ENCODE measurements at regions not wholly inside any gene's neighbourhood (a gene's known extent, or its start where the extent isn't known, plus 50 kb on each side); places are given as distances from the start of the nearest gene placed in this dataset.

GRCh38 chr20:4069751-4070150, 54.4 kb upstream of the RNF24 start:
- DNase-seq, result no peak

- no peak for DNase-seq
Observed at GRCh38 chr20:4068708-4069107, 53.4 kb upstream of the RNF24 start.

GRCh38 chr20:4067600-4068261, 52.4 kb upstream of the RNF24 start:
- no peak for DNase-seq

- DNase-seq, result no peak
Observed at GRCh38 chr20:4066551-4066950, 51.2 kb upstream of the RNF24 start.

GRCh38 chr20:4065391-4065844, 50.1 kb upstream of the RNF24 start:
- no peak for DNase-seq

Measured in SHP77 treated with DMSO at 0.1 percent for 48 hours (cell line).